Fibroblast of lung (primary cell): ENCODE measurements at regions not wholly inside any gene's neighbourhood (a gene's known extent, or its start where the extent isn't known, plus 50 kb on each side); places are given as distances from the start of the nearest gene placed in this dataset.

Source experiments
- DNase-seq, 2 donors: peaks; one replicate each; pipeline versions ENCODE4 v3.0.0 to v3.0.0-alpha.2; 2010; ENCODE audit warnings: low read depth in 2 of 2
- H2AFZ ChIP-seq: 2 replicates; pipeline ENCODE4 v1.5.1; 2012; ENCODE audit warnings: low read length, control low read depth, inconsistent platforms
- H3K27ac ChIP-seq: 2 replicates; pipeline ENCODE4 v1.5.1; 2011; ENCODE audit warnings: low read length, control low read depth; ENCODE audit not compliant: insufficient read depth
- H3K27me3 ChIP-seq: 2 replicates; pipeline ENCODE4 v1.5.1; 2011; ENCODE audit warnings: mild to moderate bottlenecking, low read length; ENCODE audit not compliant: control insufficient read depth, insufficient read depth
- H3K36me3 ChIP-seq: 2 replicates; pipeline ENCODE4 v1.5.1; 2011; ENCODE audit warnings: low read length; ENCODE audit not compliant: control insufficient read depth, insufficient read depth
- H3K4me1 ChIP-seq: 2 replicates; pipeline ENCODE4 v1.5.1; 2011; ENCODE audit warnings: low read length; ENCODE audit not compliant: control insufficient read depth, insufficient read depth; ENCODE audit errors: extremely low read depth
- H3K4me2 ChIP-seq: 2 replicates; pipeline ENCODE4 v1.5.1; 2011; ENCODE audit warnings: low read length, control low read depth; ENCODE audit not compliant: insufficient read depth; ENCODE audit errors: extremely low read depth
- H3K4me3 ChIP-seq, 4 experiments: fragments of 200-600 bp in 1 of 4; sonication (generic) in 1 of 4; replicated peaks in 1 of 4; 2 replicates each; pipeline ENCODE4 v1.5.1; 2011 to 2016; ENCODE audit warnings: low read length in 4 of 4, low read depth in 3 of 4, mild to moderate bottlenecking in 3 of 4, control low read depth in 2 of 4, inconsistent platforms in 1 of 4, mixed read lengths in 1 of 4; ENCODE audit not compliant: insufficient read depth in 1 of 4; ENCODE audit errors: control extremely low read depth in 1 of 4
- H3K79me2 ChIP-seq: 2 replicates; pipeline ENCODE4 v1.5.1; 2012; ENCODE audit warnings: mild to moderate bottlenecking, low read length, inconsistent platforms; ENCODE audit not compliant: control insufficient read depth, insufficient read depth
- H3K9ac ChIP-seq: 2 replicates; pipeline ENCODE4 v1.5.1; 2011; ENCODE audit warnings: mild to moderate bottlenecking, low read length, control low read depth; ENCODE audit not compliant: insufficient read depth
- H3K9me3 ChIP-seq: 2 replicates; pipeline ENCODE4 v1.5.1; 2012; ENCODE audit warnings: low read depth, low read length; ENCODE audit not compliant: control insufficient read depth, insufficient read depth
- H4K20me1 ChIP-seq: 2 replicates; pipeline ENCODE4 v1.5.1; 2011; ENCODE audit warnings: low read length; ENCODE audit not compliant: control insufficient read depth, insufficient read depth; ENCODE audit errors: extremely low read depth
- CTCF ChIP-seq, 2 donors: IDR thresholded peaks in 1 of 2; conservative IDR thresholded peaks in 1 of 2; 1 replicate in 1 of 2; 2 replicates in 1 of 2; pipeline ENCODE4 v1.5.1; 2011 to 2012; ENCODE audit warnings: low read length in 2 of 2, control low read depth in 1 of 2, inconsistent platforms in 1 of 2, low read depth in 1 of 2, mild to moderate bottlenecking in 1 of 2
- EZH2 ChIP-seq: IDR thresholded peaks from 2 replicates; pipeline ENCODE4 v1.5.1; 2012; ENCODE audit warnings: low read length, control low read depth, mild to moderate bottlenecking; ENCODE audit errors: missing control alignments

- no peak overlapping the region for H2AFZ ChIP-seq
- H3K27me3 ChIP-seq: no peaks in the 10 kb centered on the region
- H3K4me3 ChIP-seq: no peak overlapping the region
- H3K9ac ChIP-seq: no peak overlapping the region
- no peak for TF ChIP-seq EZH2
- no peak for TF ChIP-seq CTCF (conservative IDR thresholded peaks at IDR 0.05 in 1 of 2, IDR thresholded peaks at IDR 0.05 in 1 of 2; ENCODE audit: low read depth in 1 of 2, low read length in 2 of 2)
- H3K9me3 ChIP-seq: no peaks in the 10 kb centered on the region
- no peaks in the 10 kb centered on the region for H3K36me3 ChIP-seq
- H3K79me2 ChIP-seq: no peaks in the 10 kb centered on the region
- H4K20me1 ChIP-seq: no peaks in the 10 kb centered on the region
- DNase-seq: peak; percentile 52 to 71
- peaks cover 3% of the 10 kb centered on the region for H3K4me1 ChIP-seq
- H3K4me2 ChIP-seq: peak overlapping the region; percentile 23
- H3K27ac ChIP-seq: no peak overlapping the region
Measured at GRCh38 chr20:9015984-9016324, 52.9 kb upstream of the PLCB4 start.

- H3K4me3 ChIP-seq: no peak overlapping the region
- H3K79me2 ChIP-seq: no peaks in the 10 kb centered on the region
- H3K4me1 ChIP-seq: peaks cover 3% of the 10 kb centered on the region
- H2AFZ ChIP-seq: no peak overlapping the region
- no peaks in the 10 kb centered on the region for H4K20me1 ChIP-seq
- no peaks in the 10 kb centered on the region for H3K9me3 ChIP-seq
- DNase-seq: no peak
- no peaks in the 10 kb centered on the region for H3K36me3 ChIP-seq
- H3K27ac ChIP-seq: no peak overlapping the region
- no peak overlapping the region for H3K9ac ChIP-seq
- no peak overlapping the region for H3K4me2 ChIP-seq
- no peaks in the 10 kb centered on the region for H3K27me3 ChIP-seq
- no peak for TF ChIP-seq EZH2
- no peak for TF ChIP-seq CTCF (conservative IDR thresholded peaks at IDR 0.05 in 1 of 2, IDR thresholded peaks at IDR 0.05 in 1 of 2; ENCODE audit: low read depth in 1 of 2, low read length in 2 of 2)
Measured at GRCh38 chr20:9018346-9018745, 50.5 kb upstream of the PLCB4 start.
